ENCODE measurements at regions not wholly inside any gene's neighbourhood (a gene's known extent, or its start where the extent isn't known, plus 50 kb on each side); places are given as distances from the start of the nearest gene placed in this dataset.
A peak's percentile ranks its signal among the peaks of the same experiment; 100 is the strongest.

DNA sequence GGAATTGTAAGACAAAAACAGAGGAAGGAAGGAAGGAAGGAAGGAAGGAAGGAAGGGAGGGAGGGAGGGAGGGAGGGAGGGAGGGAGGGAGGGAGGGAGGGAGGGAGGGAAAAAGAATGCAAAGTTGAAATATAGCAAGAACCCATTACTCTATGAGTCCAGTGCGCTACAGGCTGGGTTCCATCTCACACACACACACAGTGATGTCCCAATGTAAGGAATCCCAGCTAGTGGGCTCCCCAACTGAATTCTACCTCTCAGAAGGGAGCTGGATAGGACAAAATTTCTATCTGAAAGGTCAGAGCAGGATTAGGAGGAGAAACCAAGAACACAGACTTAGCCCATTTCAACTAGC is 173.4 kb downstream of the DAD1 start:
- Mint-ChIP-seq H3K4me1 (peaks cover 24% of the 10 kb centered on the region), H3K27ac (ENCODE audit: unreplicated experiment) (no peak overlapping the region), H3K36me3 (ENCODE audit: low read depth) (no peaks in the 10 kb centered on the region), H3K9me3 (no peaks in the 10 kb centered on the region), H3K4me3 (no peak overlapping the region), H3K27me3 (ENCODE audit: low read depth) (peaks cover 95% of the 10 kb centered on the region)
- TF ChIP-seq, protein P1, sequence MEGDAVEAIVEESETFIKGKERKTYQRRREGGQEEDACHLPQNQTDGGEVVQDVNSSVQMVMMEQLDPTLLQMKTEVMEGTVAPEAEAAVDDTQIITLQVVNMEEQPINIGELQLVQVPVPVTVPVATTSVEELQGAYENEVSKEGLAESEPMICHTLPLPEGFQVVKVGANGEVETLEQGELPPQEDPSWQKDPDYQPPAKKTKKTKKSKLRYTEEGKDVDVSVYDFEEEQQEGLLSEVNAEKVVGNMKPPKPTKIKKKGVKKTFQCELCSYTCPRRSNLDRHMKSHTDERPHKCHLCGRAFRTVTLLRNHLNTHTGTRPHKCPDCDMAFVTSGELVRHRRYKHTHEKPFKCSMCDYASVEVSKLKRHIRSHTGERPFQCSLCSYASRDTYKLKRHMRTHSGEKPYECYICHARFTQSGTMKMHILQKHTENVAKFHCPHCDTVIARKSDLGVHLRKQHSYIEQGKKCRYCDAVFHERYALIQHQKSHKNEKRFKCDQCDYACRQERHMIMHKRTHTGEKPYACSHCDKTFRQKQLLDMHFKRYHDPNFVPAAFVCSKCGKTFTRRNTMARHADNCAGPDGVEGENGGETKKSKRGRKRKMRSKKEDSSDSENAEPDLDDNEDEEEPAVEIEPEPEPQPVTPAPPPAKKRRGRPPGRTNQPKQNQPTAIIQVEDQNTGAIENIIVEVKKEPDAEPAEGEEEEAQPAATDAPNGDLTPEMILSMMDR (conservative IDR thresholded peaks at IDR 0.05): no peak
- no peak for DNase-seq (ENCODE audit: low read depth, low spot score)

DNA sequence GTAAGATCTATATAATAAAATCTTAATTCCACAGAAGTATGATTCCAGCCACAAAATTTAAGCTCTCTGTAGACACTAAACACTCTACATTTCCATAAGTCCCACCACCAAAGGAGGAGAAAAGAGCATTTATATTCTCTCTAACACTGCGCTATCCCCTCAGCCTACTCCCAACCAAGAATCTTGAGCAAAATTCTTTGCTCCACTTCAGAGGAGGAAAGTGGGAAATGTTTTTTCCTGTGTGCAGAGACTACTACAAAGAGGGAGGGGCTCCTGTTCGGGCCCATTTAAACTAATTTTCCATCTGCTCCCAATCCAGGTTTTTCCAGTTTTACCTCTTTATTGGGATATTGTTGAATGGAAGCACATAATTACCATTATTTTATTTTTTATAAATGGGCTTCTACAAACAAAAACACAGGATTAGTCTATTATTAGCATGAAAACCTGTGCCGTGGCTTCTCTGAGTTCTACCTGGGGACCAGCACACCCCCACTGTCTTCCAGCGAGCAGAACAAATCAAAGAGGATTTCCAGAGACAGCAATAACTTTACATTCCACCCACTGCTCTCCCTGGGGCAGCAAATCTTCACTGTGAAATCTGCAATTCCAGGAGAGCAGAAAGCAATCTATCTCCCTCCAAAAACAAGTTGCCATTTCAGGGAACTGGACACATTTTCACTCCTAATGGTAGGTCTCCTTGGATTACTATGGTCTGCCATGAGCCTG is 174.0 kb downstream of the DAD1 start:
- H3K36me3 Mint-ChIP-seq (ENCODE audit: low read depth): no peaks in the 10 kb centered on the region
- no peak overlapping the region for H3K27ac Mint-ChIP-seq (ENCODE audit: unreplicated experiment)
- TF ChIP-seq, protein P1 (conservative IDR thresholded peaks at IDR 0.05): no peak
- H3K4me1 Mint-ChIP-seq: peaks cover 24% of the 10 kb centered on the region
- H3K27me3 Mint-ChIP-seq (ENCODE audit: low read depth): peaks cover 95% of the 10 kb centered on the region
- H3K4me3 Mint-ChIP-seq: no peak overlapping the region
- no peaks in the 10 kb centered on the region for H3K9me3 Mint-ChIP-seq
- DNase-seq (ENCODE audit: low read depth, low spot score): no peak

DNA sequence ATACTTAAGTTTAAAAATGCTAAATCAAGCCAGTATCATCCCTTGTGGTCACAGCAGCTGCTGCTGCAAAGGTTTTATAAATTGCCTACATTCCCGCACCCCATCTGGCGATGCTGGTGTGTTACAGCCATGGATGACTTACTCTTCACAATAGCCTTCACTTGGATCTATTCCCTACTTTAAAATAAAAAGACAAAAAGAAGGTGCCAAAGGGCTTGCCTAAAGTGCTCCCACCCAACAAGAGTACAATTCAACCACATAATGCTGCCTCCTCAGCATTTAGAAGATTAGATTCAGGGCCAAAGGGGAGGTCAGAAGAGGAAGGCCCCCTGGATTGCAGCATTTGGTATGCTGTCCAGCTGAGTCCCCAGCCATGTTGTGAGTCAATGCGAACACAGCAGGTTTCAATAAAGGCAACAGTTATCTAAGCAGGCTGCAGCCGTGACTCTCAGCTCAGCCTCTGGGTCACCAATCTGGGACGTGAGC is 176.1 kb downstream of the DAD1 start:
- Mint-ChIP-seq H3K4me1 (peaks cover 24% of the 10 kb centered on the region), H3K27ac (ENCODE audit: unreplicated experiment) (peak overlapping the region; percentile 7), H3K36me3 (ENCODE audit: low read depth) (no peaks in the 10 kb centered on the region), H3K9me3 (no peaks in the 10 kb centered on the region), H3K27me3 (ENCODE audit: low read depth) (peaks cover 91% of the 10 kb centered on the region), H3K4me3 (no peak overlapping the region)
- TF ChIP-seq, protein P1 (conservative IDR thresholded peaks at IDR 0.05): no peak
- DNase-seq (ENCODE audit: low read depth, low spot score): peak; percentile 4

DNA sequence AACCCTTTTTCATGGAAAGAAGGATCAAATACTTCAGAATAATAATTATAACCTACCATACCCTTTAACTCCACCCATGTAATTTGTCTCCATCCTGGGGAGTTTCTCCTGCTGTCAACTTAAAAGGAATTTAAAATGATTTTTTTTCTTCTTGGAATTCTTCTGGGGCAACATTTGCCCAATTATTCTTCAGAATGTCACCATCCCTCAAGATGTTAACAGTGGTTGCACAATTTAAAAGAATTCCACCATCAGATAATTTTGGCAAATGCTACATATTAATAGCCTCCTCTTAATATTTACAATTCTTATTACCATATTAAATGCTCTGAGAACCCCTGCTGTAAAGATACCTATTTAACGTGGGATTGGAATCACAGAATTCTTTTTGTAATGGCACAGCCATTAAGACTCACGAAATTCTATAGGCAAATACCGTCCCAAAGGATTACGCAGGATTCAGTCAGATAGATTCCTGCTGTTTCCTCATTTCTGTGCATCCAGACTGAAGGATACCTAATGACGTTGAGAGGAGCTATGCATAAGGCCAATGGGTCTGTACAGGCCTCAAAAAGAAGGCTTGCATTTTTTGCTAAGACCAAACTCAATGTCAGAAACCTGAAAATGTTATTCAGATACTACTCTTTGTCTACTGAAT is 177.5 kb downstream of the DAD1 start:
- TF ChIP-seq, protein P1 (conservative IDR thresholded peaks at IDR 0.05): no peak
- Mint-ChIP-seq H3K27ac (ENCODE audit: unreplicated experiment) (no peak overlapping the region), H3K36me3 (ENCODE audit: low read depth) (no peaks in the 10 kb centered on the region), H3K27me3 (ENCODE audit: low read depth) (peaks cover 89% of the 10 kb centered on the region), H3K9me3 (no peaks in the 10 kb centered on the region), H3K4me3 (no peak overlapping the region), H3K4me1 (peaks cover 24% of the 10 kb centered on the region)
- DNase-seq (ENCODE audit: low read depth, low spot score): no peak

DNA sequence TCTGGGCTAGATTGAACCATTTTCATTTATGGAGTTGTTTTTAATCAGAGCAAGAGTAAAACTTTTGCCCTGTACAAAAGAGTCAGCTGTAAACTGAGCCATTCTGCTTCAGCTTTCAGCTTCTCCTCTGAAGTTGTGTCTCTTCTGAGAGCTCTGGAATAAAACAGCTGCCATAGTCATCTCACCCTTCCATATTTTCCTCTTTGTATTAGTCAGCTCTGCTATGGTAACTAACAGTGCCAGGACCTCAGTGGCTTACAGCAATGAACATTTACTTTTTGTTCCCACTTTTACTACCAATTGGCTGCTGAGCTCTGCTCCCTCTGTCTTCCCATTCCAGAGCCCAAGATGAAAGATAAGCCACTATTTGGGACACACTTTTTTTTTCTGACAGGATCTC is 178.5 kb downstream of the DAD1 start:
- peaks cover 24% of the 10 kb centered on the region for H3K4me1 Mint-ChIP-seq
- DNase-seq (ENCODE audit: low read depth, low spot score): no peak
- peaks cover 2% of the 10 kb centered on the region for H3K36me3 Mint-ChIP-seq (ENCODE audit: low read depth)
- H3K4me3 Mint-ChIP-seq: no peak overlapping the region
- no peak overlapping the region for H3K27ac Mint-ChIP-seq (ENCODE audit: unreplicated experiment)
- peaks cover 2% of the 10 kb centered on the region for H3K9me3 Mint-ChIP-seq
- peaks cover 84% of the 10 kb centered on the region for H3K27me3 Mint-ChIP-seq (ENCODE audit: low read depth)
- TF ChIP-seq, protein P1 (conservative IDR thresholded peaks at IDR 0.05): no peak

Data from neural crest cell (in vitro differentiated cells).